Prostate gland (tissue), 2 donors: ENCODE measurements at regions not wholly inside any gene's neighbourhood (a gene's known extent, or its start where the extent isn't known, plus 50 kb on each side); places are given as distances from the start of the nearest gene placed in this dataset.

Source experiments
- DNase-seq: peaks from one replicate; pipeline ENCODE4 v3.0.0-alpha.2; 2019; ENCODE audit warnings: low spot score
- H3K27ac ChIP-seq, 2 donors: fragments of 200-600 bp; sonication (generic); 2 replicates each; pipeline ENCODE4 v1.5.1; 2017 to 2019
- H3K27me3 ChIP-seq: fragments of 200-600 bp; sonication (generic); replicated peaks from 2 replicates; pipeline ENCODE4 v1.5.1; 2019; ENCODE audit not compliant: insufficient read depth
- H3K36me3 ChIP-seq, 2 donors: fragments of 200-600 bp; sonication (generic); 1 replicate in 1 of 2; 2 replicates in 1 of 2; pipeline versions ENCODE4 v1.5.1 to v1.8.1; 2017 to 2019
- H3K4me1 ChIP-seq: fragments of 200-600 bp; sonication (generic); replicated peaks from 2 replicates; pipeline ENCODE4 v1.5.1; 2019
- H3K4me3 ChIP-seq, 2 donors: fragments of 200-600 bp; sonication (generic); 2 replicates each; pipeline ENCODE4 v1.5.1; 2017 to 2019
- H3K9me3 ChIP-seq: fragments of 200-600 bp; sonication (generic); 2 replicates; pipeline ENCODE4 v1.5.1; 2017
- POLR2A ChIP-seq: fragments of 450-650 bp; IDR thresholded peaks from one replicate; pipeline ENCODE4 v1.6.1; 2016; ENCODE audit warnings: antibody characterized with exemption, mild to moderate bottlenecking
- POLR2AphosphoS5 ChIP-seq: sonication (generic); formaldehyde crosslinking; IDR thresholded peaks from one replicate; pipeline ENCODE4 v1.6.1; 2017; ENCODE audit warnings: antibody characterized with exemption
- WGBS: methylation state at CpG from one replicate; pipeline ENCODE4 v1.1.5; 2018; 5-methylcytosine and 5-hydroxymethylcytosine counted together
- intact Hi-C: fragments of 100-400 bp; cut with DNase I; formaldehyde crosslinking; loops from one replicate; pipeline ENCODE4 v1.14.2; 2022
- TF ChIP-seq, protein P1 (sequence below), 4 experiments: fragments of 200-600 bp in 2 of 4; fragments of 450-650 bp in 2 of 4; sonication (generic) in 2 of 4; IDR thresholded peaks; 1 replicate in 3 of 4; 2 replicates in 1 of 4; pipeline ENCODE4 v1.5.1; 2016 to 2019; ENCODE audit warnings: antibody characterized with exemption in 4 of 4, mild to moderate bottlenecking in 2 of 4, moderate library complexity in 2 of 4

DNA sequence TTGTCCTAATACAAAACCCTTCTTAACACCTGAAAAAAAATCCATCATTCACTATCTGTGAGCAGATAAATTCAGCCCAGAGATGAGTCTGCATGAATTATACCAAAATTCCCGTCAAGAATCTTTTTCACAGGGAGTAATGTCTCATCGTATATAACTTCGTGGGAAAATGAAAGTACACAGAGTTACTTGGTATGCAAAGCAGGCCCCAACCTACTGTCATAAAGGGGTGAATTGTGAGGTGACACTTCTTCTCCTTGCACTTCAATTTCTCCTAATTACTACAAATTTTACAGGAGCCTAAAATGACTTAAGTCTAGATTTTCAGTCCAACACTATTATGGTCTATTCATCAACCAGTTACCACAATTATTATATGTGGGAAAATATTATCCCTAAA, 84.6 kb upstream of the CDH20 start:
- intact Hi-C loops = no loop called here
- H3K4me3 ChIP-seq = no peak overlapping the region

DNA sequence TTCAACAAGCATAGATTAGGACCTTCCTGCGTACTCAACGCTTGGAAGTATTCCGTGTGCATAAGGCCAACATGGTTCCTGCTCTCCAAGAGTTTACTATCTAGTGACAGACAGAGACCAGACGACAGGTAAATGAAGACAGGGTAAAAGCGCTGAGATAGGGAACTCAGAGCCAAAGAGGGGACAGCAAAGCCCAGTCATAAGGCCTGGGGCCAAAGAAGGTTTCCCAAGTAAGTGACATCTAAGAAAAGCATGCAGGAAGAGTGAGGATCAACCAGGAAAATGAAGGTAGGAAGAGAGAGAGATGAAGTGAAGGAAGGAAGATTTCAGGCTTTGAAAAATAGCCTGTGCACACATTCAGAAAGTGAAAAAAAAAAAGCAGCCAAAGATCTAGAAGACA, 76.9 kb upstream of the CDH20 start:
- Histone ChIP-seq H3K4me3 (no peak overlapping the region), H3K4me1 (no peaks in the 10 kb centered on the region), H3K9me3 (no peaks in the 10 kb centered on the region), H3K27ac (no peak overlapping the region), H3K36me3 (no peaks in the 10 kb centered on the region), H3K27me3 (no peaks in the 10 kb centered on the region)
- WGBS = 90% methylated on average over 5 of the region's 5 CpGs
- no peak for TF ChIP-seq POLR2A
- TF ChIP-seq POLR2AphosphoS5 = no peak
- TF ChIP-seq, protein P1, sequence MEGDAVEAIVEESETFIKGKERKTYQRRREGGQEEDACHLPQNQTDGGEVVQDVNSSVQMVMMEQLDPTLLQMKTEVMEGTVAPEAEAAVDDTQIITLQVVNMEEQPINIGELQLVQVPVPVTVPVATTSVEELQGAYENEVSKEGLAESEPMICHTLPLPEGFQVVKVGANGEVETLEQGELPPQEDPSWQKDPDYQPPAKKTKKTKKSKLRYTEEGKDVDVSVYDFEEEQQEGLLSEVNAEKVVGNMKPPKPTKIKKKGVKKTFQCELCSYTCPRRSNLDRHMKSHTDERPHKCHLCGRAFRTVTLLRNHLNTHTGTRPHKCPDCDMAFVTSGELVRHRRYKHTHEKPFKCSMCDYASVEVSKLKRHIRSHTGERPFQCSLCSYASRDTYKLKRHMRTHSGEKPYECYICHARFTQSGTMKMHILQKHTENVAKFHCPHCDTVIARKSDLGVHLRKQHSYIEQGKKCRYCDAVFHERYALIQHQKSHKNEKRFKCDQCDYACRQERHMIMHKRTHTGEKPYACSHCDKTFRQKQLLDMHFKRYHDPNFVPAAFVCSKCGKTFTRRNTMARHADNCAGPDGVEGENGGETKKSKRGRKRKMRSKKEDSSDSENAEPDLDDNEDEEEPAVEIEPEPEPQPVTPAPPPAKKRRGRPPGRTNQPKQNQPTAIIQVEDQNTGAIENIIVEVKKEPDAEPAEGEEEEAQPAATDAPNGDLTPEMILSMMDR (IDR thresholded peaks at IDR 0.05) = no peak
- intact Hi-C loops = no loop called here
- DNase-seq = no peak

More for the DNA sequence above, 84.6 kb upstream of the CDH20 start:
- 58% methylated on average over 3 of the region's 3 CpGs for WGBS
- no peaks in the 10 kb centered on the region for H3K27me3 ChIP-seq
- TF ChIP-seq POLR2A (no peak), POLR2AphosphoS5 (no peak)
- TF ChIP-seq, protein P1 (IDR thresholded peaks at IDR 0.05) = no peak
- H3K27ac ChIP-seq = no peak overlapping the region
- no peaks in the 10 kb centered on the region for H3K9me3 ChIP-seq
- no peak for DNase-seq
- H3K4me1 ChIP-seq = no peaks in the 10 kb centered on the region
- no peaks in the 10 kb centered on the region for H3K36me3 ChIP-seq

DNA sequence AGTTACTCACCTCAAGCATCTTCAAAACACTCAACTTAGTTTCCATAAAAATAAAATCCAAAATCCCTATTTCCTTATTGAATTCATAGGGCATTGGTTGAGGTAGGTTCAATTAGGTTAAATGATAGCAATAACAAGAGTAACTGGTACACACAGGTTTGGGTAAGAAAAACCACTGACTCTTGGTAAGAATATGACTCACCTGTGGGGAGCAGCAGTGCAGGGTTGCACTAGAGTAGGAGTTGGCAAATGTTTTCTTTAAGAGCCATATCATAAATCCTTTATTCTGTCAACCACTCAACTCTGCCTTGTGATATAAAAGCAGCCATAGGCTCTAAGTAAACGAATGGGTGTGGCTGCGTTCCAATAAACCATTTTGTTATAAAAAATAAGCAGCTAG, 71.4 kb upstream of the CDH20 start:
- WGBS = 84% methylated on average over 2 of the region's 2 CpGs
- intact Hi-C loops = no loop called here
- no peak for DNase-seq
- no peak overlapping the region for H3K4me3 ChIP-seq
- H3K27ac ChIP-seq = no peak overlapping the region
- no peaks in the 10 kb centered on the region for H3K27me3 ChIP-seq
- TF ChIP-seq, protein P1 (IDR thresholded peaks at IDR 0.05) = no peak
- TF ChIP-seq POLR2AphosphoS5 (no peak), POLR2A (no peak)
- H3K9me3 ChIP-seq = no peaks in the 10 kb centered on the region
- no peaks in the 10 kb centered on the region for H3K36me3 ChIP-seq
- H3K4me1 ChIP-seq = no peaks in the 10 kb centered on the region

DNA sequence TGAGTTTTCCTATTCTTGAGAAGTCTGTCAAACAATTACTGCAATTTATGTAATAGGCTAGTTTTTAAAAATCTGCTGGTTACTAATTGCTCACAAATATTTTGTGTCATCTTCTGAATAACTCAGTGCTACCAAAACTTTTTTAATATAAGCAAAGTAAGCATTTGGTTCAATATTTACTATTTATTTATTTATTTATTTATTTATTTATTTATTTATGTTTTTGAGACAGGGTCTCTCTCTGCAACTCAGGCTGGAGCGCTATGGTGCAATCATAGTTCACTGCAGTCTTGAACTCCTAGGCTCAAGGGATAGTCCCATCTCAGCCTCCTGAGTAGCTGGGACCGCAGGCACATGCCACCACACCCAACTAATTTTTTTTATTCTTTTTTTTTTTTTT, 60.4 kb upstream of the CDH20 start:
- H3K4me3 ChIP-seq = no peak overlapping the region
- H3K9me3 ChIP-seq = no peaks in the 10 kb centered on the region
- TF ChIP-seq POLR2A = no peak
- TF ChIP-seq, protein P1 (IDR thresholded peaks at IDR 0.05) = no peak
- no peak for TF ChIP-seq POLR2AphosphoS5
- no peaks in the 10 kb centered on the region for H3K27me3 ChIP-seq
- no peaks in the 10 kb centered on the region for H3K36me3 ChIP-seq
- H3K4me1 ChIP-seq = no peaks in the 10 kb centered on the region
- H3K27ac ChIP-seq = no peak overlapping the region
- intact Hi-C loops = no loop called here
- DNase-seq = no peak
- WGBS = 92% methylated on average over 2 of the region's 2 CpGs

DNA sequence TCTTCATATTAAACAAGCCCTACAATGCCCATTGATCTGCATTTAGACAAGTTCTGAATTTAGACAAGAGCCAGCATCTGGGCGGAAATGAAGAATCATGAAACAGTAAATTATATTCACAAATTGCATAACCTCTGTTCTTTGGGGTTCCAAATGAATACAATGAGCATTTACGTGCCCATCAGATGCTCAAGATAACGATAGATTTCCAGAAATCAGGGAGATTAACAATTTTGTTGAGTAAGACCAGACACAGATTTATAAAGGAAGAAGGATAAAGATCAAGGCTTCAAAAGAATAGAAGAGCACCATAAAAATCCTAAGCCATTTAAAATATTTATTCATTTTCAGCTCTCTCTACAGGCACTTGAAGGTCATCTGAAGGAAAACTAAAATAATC, 59.7 kb upstream of the CDH20 start:
- intact Hi-C loops = no loop called here
- H3K27ac ChIP-seq = no peak overlapping the region
- TF ChIP-seq POLR2A (no peak), POLR2AphosphoS5 (no peak)
- TF ChIP-seq, protein P1 (IDR thresholded peaks at IDR 0.05) = no peak
- no peaks in the 10 kb centered on the region for H3K27me3 ChIP-seq
- no peak overlapping the region for H3K4me3 ChIP-seq
- WGBS = 42% methylated on average over 3 of the region's 3 CpGs
- no peaks in the 10 kb centered on the region for H3K4me1 ChIP-seq
- H3K36me3 ChIP-seq = no peaks in the 10 kb centered on the region
- DNase-seq = no peak
- no peaks in the 10 kb centered on the region for H3K9me3 ChIP-seq
